ENCODE measurements at regions not wholly inside any gene's neighbourhood (a gene's known extent, or its start where the extent isn't known, plus 50 kb on each side); places are given as distances from the start of the nearest gene placed in this dataset.

DNA sequence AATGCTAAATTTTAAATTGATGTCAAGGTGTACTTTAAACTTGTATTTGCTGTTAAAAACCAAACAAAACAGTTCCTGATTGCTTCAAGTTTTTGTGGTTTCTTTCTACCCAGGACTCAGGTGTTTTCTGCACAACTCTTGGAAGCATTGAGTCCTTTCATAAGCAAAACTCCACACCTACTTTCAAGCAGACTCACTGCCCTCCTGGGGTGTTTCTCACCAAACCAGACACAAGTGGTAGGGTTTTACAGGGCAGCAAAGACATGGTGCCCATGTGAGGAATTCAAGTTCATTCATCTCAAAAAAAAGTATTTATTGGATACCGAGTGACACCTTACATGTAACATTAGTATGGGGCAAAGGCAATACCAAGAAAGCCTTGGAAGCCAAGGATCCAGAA lies 146.7 kb upstream of the BNIP2 start:
- Histone ChIP-seq H3K4me1 (ENCODE audit: control insufficient read depth, extremely low read depth, insufficient read depth, low read length) (no peaks in the 10 kb centered on the region), H3K27ac (ENCODE audit: insufficient read depth, low read length) (no peak overlapping the region), H3K79me2 (ENCODE audit: control insufficient read depth, insufficient read depth, low read length) (no peaks in the 10 kb centered on the region), H3K9ac (ENCODE audit: insufficient read depth, low read length) (no peak overlapping the region), H2AFZ (ENCODE audit: low read length) (no peak overlapping the region), H3K9me3 (ENCODE audit: control insufficient read depth, insufficient read depth, low read depth, low read length) (no peaks in the 10 kb centered on the region), H3K27me3 (ENCODE audit: control insufficient read depth, insufficient read depth, low read length) (no peaks in the 10 kb centered on the region), H4K20me1 (ENCODE audit: control insufficient read depth, extremely low read depth, insufficient read depth, low read length) (no peaks in the 10 kb centered on the region), H3K4me2 (ENCODE audit: extremely low read depth, insufficient read depth, low read length) (no peak overlapping the region), H3K36me3 (ENCODE audit: control insufficient read depth, insufficient read depth, low read length) (no peaks in the 10 kb centered on the region), H3K4me3 (replicated peaks in 1 of 4; ENCODE audit: control extremely low read depth in 1 of 4, insufficient read depth in 1 of 4, low read depth in 3 of 4, low read length in 4 of 4) (no peak overlapping the region)
- TF ChIP-seq, protein P1, sequence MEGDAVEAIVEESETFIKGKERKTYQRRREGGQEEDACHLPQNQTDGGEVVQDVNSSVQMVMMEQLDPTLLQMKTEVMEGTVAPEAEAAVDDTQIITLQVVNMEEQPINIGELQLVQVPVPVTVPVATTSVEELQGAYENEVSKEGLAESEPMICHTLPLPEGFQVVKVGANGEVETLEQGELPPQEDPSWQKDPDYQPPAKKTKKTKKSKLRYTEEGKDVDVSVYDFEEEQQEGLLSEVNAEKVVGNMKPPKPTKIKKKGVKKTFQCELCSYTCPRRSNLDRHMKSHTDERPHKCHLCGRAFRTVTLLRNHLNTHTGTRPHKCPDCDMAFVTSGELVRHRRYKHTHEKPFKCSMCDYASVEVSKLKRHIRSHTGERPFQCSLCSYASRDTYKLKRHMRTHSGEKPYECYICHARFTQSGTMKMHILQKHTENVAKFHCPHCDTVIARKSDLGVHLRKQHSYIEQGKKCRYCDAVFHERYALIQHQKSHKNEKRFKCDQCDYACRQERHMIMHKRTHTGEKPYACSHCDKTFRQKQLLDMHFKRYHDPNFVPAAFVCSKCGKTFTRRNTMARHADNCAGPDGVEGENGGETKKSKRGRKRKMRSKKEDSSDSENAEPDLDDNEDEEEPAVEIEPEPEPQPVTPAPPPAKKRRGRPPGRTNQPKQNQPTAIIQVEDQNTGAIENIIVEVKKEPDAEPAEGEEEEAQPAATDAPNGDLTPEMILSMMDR (conservative IDR thresholded peaks at IDR 0.05 in 1 of 2, IDR thresholded peaks at IDR 0.05 in 1 of 2; ENCODE audit: low read depth in 1 of 2, low read length in 2 of 2) = no peak
- TF ChIP-seq EZH2 (IDR thresholded peaks at IDR 0.05; ENCODE audit: low read length, missing control alignments) = no peak
- no peak for DNase-seq (ENCODE audit: low read depth in 2 of 2)

DNA sequence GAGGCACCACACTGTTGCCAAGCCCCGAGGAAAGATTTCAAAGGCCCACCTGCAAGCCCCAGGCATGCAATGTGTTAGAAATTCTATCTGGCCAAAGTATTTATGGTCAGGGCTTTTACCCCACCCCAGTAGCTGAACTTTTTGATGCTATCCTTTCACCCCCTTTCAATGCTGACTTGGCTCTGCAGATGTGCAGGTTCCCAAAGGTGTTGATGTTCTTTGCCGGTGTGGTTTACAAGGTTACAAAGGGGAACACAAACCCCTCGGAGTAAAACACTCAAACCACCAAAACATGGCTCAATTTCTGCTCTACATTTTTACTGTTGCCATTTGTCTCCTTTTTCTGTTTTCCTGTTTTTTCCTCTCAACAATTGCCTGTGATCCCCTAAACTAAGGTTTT lies 145.4 kb upstream of the BNIP2 start:
- H3K9me3 ChIP-seq (ENCODE audit: control insufficient read depth, insufficient read depth, low read depth, low read length) = no peaks in the 10 kb centered on the region
- DNase-seq (ENCODE audit: low read depth in 2 of 2) = no peak
- H3K36me3 ChIP-seq (ENCODE audit: control insufficient read depth, insufficient read depth, low read length) = no peaks in the 10 kb centered on the region
- H3K4me2 ChIP-seq (ENCODE audit: extremely low read depth, insufficient read depth, low read length) = no peak overlapping the region
- no peaks in the 10 kb centered on the region for H3K79me2 ChIP-seq (ENCODE audit: control insufficient read depth, insufficient read depth, low read length)
- no peak overlapping the region for H3K4me3 ChIP-seq (replicated peaks in 1 of 4; ENCODE audit: control extremely low read depth in 1 of 4, insufficient read depth in 1 of 4, low read depth in 3 of 4, low read length in 4 of 4)
- no peaks in the 10 kb centered on the region for H3K27me3 ChIP-seq (ENCODE audit: control insufficient read depth, insufficient read depth, low read length)
- H3K9ac ChIP-seq (ENCODE audit: insufficient read depth, low read length) = no peak overlapping the region
- no peaks in the 10 kb centered on the region for H3K4me1 ChIP-seq (ENCODE audit: control insufficient read depth, extremely low read depth, insufficient read depth, low read length)
- no peak for TF ChIP-seq EZH2 (IDR thresholded peaks at IDR 0.05; ENCODE audit: low read length, missing control alignments)
- TF ChIP-seq, protein P1 (conservative IDR thresholded peaks at IDR 0.05 in 1 of 2, IDR thresholded peaks at IDR 0.05 in 1 of 2; ENCODE audit: low read depth in 1 of 2, low read length in 2 of 2) = no peak
- H3K27ac ChIP-seq (ENCODE audit: insufficient read depth, low read length) = no peak overlapping the region
- no peak overlapping the region for H2AFZ ChIP-seq (ENCODE audit: low read length)
- no peaks in the 10 kb centered on the region for H4K20me1 ChIP-seq (ENCODE audit: control insufficient read depth, extremely low read depth, insufficient read depth, low read length)

DNA sequence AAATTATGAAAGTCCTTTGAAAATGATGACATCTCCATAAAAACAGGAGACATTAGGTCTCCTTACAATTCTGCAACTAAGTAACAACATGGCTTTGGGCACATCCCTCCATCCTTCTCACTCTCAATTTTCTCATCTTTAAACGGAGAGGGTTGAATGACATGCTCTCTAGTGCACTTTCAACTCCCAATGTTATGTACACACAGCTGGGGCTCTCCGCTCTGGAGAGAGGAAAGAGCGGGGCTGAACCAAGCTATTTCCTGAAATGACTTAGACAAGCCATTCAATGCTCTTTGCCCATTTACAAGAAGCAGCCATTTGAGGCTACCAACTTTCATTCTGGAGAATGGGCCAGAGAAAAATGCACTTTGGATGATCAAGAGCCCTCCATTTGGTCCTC lies 144.2 kb upstream of the BNIP2 start:
- DNase-seq (ENCODE audit: low read depth in 2 of 2) = no peak
- Histone ChIP-seq H3K4me1 (ENCODE audit: control insufficient read depth, extremely low read depth, insufficient read depth, low read length) (no peaks in the 10 kb centered on the region), H3K9me3 (ENCODE audit: control insufficient read depth, insufficient read depth, low read depth, low read length) (no peaks in the 10 kb centered on the region), H3K27ac (ENCODE audit: insufficient read depth, low read length) (no peak overlapping the region), H3K9ac (ENCODE audit: insufficient read depth, low read length) (no peak overlapping the region), H3K4me2 (ENCODE audit: extremely low read depth, insufficient read depth, low read length) (no peak overlapping the region), H4K20me1 (ENCODE audit: control insufficient read depth, extremely low read depth, insufficient read depth, low read length) (no peaks in the 10 kb centered on the region), H3K36me3 (ENCODE audit: control insufficient read depth, insufficient read depth, low read length) (no peaks in the 10 kb centered on the region), H3K79me2 (ENCODE audit: control insufficient read depth, insufficient read depth, low read length) (no peaks in the 10 kb centered on the region), H3K27me3 (ENCODE audit: control insufficient read depth, insufficient read depth, low read length) (no peaks in the 10 kb centered on the region), H3K4me3 (replicated peaks in 1 of 4; ENCODE audit: control extremely low read depth in 1 of 4, insufficient read depth in 1 of 4, low read depth in 3 of 4, low read length in 4 of 4) (no peak overlapping the region), H2AFZ (ENCODE audit: low read length) (no peak overlapping the region)
- no peak for TF ChIP-seq EZH2 (IDR thresholded peaks at IDR 0.05; ENCODE audit: low read length, missing control alignments)
- TF ChIP-seq, protein P1 (conservative IDR thresholded peaks at IDR 0.05 in 1 of 2, IDR thresholded peaks at IDR 0.05 in 1 of 2; ENCODE audit: low read depth in 1 of 2, low read length in 2 of 2) = no peak

Data from fibroblast of lung (primary cell).